Upper lobe of left lung (tissue), 6 donors: ENCODE measurements at regions not wholly inside any gene's neighbourhood (a gene's known extent, or its start where the extent isn't known, plus 50 kb on each side); places are given as distances from the start of the nearest gene placed in this dataset.

Source experiments
- ATAC-seq, 2 donors: fragments of 200-7000 bp; cut with Tn5 transposase; one replicate each; pipeline ENCODE4 v1.9.1; 2022; ENCODE audit warnings: mild to moderate bottlenecking in 2 of 2, moderate library complexity in 2 of 2; ENCODE audit not compliant: low FRiP score in 2 of 2
- DNase-seq, 2 donors: peaks; one replicate each; pipeline ENCODE4 v3.0.0-alpha.2; 2019 to 2020
- H3K27ac ChIP-seq, 4 donors: fragments of 200-600 bp; sonication (generic); one replicate each; pipeline ENCODE4 v1.5.1; 2016 to 2019
- H3K27me3 ChIP-seq, 4 donors: fragments of 200-600 bp; sonication (generic); one replicate each; pipeline ENCODE4 v1.5.1; 2017 to 2019
- H3K36me3 ChIP-seq, 4 donors: fragments of 200-600 bp; sonication (generic); one replicate each; pipeline ENCODE4 v1.5.1; 2016 to 2019
- H3K4me1 ChIP-seq, 4 donors: fragments of 200-600 bp; sonication (generic); one replicate each; pipeline ENCODE4 v1.5.1; 2018 to 2019
- H3K4me3 ChIP-seq, 4 donors: fragments of 200-600 bp; sonication (generic); one replicate each; pipeline ENCODE4 v1.5.1; 2017 to 2019; ENCODE audit warnings: mild to moderate bottlenecking in 2 of 4, moderate library complexity in 1 of 4
- H3K9me3 ChIP-seq, 4 donors: fragments of 200-600 bp; sonication (generic); one replicate each; pipeline ENCODE4 v1.5.1; 2018 to 2019
- EP300 ChIP-seq, 4 donors: sonication (generic); formaldehyde crosslinking; IDR thresholded peaks; one replicate each; pipeline ENCODE4 v1.5.1; 2017; ENCODE audit warnings: antibody characterized with exemption in 4 of 4, control low read depth in 2 of 4
- POLR2A ChIP-seq, 4 donors: fragments of 450-650 bp; IDR thresholded peaks; one replicate each; pipeline ENCODE4 v1.5.1; 2016 to 2017; ENCODE audit warnings: antibody characterized with exemption in 4 of 4, mild to moderate bottlenecking in 2 of 4
- POLR2AphosphoS5 ChIP-seq, 2 donors: sonication (generic); formaldehyde crosslinking; IDR thresholded peaks; one replicate each; pipeline ENCODE4 v1.5.1; 2017; ENCODE audit warnings: antibody characterized with exemption in 2 of 2
- WGBS, 2 donors: methylation state at CpG; one replicate each; pipeline ENCODE4 v1.1.5; 2017 to 2018; 5-methylcytosine and 5-hydroxymethylcytosine counted together
- TF ChIP-seq, protein P1 (sequence below), 6 experiments: fragments of 450-650 bp in 4 of 6; fragments of 200-600 bp in 2 of 6; sonication (generic) in 2 of 6; IDR thresholded peaks; one replicate each; pipeline ENCODE4 v1.5.1; 2016 to 2019; ENCODE audit warnings: antibody characterized with exemption in 6 of 6
- donor health status: DM: no; HTN: no; CAD: no; lungs with moderate emphysema.
- donor health status: DM: no; HTN: yes; CAD: no; lungs with severe emphysema.

DNA sequence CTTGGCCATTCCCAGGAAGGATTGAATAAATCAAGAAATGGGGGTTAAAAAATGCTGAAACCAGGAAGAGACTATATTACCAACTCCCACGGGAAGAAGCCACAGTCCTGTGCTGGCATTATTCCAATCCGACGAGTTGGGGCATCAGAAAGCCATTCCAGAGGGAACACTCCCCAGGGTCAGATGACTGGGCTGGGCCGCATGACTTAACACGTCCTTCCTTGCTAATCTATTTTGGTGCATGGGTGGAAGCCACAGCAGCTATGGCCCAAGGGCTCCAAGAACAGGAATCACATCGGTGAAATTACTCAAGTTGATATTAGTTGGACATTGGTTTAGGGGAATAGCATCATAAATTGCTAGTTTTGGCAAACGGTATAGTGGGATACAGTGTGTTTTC is 592.9 kb upstream of the NRP1 start:
- no peak overlapping the region for H3K4me3 ChIP-seq
- DNase-seq: no peak
- H3K27me3 ChIP-seq: no peaks in the 10 kb centered on the region
- no peaks in the 10 kb centered on the region for H3K36me3 ChIP-seq
- ATAC-seq: no peak
- H3K4me1 ChIP-seq: no peaks in the 10 kb centered on the region
- 80 to 82% methylated on average over 7 of the region's 7 CpGs for WGBS, 2 donors
- TF ChIP-seq POLR2A (IDR thresholded peaks at IDR 0.05): no peak
- TF ChIP-seq EP300 (IDR thresholded peaks at IDR 0.05): no peak
- TF ChIP-seq, protein P1, sequence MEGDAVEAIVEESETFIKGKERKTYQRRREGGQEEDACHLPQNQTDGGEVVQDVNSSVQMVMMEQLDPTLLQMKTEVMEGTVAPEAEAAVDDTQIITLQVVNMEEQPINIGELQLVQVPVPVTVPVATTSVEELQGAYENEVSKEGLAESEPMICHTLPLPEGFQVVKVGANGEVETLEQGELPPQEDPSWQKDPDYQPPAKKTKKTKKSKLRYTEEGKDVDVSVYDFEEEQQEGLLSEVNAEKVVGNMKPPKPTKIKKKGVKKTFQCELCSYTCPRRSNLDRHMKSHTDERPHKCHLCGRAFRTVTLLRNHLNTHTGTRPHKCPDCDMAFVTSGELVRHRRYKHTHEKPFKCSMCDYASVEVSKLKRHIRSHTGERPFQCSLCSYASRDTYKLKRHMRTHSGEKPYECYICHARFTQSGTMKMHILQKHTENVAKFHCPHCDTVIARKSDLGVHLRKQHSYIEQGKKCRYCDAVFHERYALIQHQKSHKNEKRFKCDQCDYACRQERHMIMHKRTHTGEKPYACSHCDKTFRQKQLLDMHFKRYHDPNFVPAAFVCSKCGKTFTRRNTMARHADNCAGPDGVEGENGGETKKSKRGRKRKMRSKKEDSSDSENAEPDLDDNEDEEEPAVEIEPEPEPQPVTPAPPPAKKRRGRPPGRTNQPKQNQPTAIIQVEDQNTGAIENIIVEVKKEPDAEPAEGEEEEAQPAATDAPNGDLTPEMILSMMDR (IDR thresholded peaks at IDR 0.05): no peak
- TF ChIP-seq POLR2AphosphoS5 (IDR thresholded peaks at IDR 0.05): no peak
- no peak overlapping the region for H3K27ac ChIP-seq
- H3K9me3 ChIP-seq: no peaks in the 10 kb centered on the region

DNA sequence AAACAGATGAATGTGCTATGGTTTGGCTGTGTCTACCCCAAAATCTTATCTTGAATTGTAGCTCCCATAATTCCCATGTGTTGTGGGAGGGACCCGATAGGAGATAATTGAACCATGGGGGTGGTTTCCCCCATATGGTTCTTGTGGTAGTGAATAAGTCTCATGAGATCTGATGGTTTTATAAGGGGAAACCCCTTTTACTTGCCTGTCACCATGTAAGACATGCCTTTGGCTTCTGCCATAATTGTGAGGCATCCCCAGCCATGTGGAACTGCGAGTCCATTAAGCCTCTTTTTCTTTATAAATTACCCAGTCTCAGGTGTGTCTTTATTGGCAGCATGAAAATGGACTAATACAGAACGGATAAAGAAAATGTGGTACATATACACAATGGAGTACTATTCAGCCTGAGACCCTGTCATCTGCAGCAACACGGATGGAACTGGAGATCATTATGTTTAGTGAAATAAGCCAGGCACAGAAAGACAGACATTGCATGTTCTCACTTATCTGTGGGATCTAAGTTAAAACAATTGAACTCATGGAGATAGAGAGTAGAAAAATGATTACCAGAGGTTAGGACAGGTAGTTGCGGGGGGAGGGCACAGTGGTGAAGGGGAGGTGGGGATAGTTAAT is 587.6 kb upstream of the NRP1 start:
- H3K4me3 ChIP-seq: no peak overlapping the region
- H3K4me1 ChIP-seq: no peaks in the 10 kb centered on the region
- WGBS, 2 donors: 78 to 94% methylated on average over 4 to 5 of the region's 5 CpGs
- H3K9me3 ChIP-seq: no peaks in the 10 kb centered on the region
- ATAC-seq (no peak), DNase-seq (no peak)
- TF ChIP-seq POLR2AphosphoS5 (IDR thresholded peaks at IDR 0.05) (no peak), POLR2A (IDR thresholded peaks at IDR 0.05) (no peak), EP300 (IDR thresholded peaks at IDR 0.05) (no peak)
- TF ChIP-seq, protein P1 (IDR thresholded peaks at IDR 0.05): no peak
- H3K27ac ChIP-seq: no peak overlapping the region
- no peaks in the 10 kb centered on the region for H3K27me3 ChIP-seq
- no peaks in the 10 kb centered on the region for H3K36me3 ChIP-seq

DNA sequence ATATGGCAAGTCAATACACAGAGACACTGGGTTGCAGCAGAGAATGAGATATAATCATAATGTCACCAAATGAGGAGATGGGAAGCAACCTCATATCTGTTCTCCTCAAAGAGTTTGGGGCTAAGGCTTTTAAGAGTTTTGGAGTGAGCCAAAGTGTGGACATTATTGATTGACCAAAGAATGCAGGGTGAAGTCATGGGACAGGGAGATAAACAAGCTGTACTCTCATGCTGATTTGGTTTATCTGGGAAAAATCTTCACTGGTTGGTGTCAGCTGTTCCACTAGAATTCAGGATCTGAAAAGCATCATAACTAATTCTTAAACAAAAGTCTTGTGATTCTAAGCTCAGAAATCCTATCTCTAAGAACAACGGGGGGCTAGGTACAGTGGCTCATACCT is 585.9 kb upstream of the NRP1 start:
- H3K36me3 ChIP-seq: no peaks in the 10 kb centered on the region
- 76 to 80% methylated on average over 1 of the region's 1 CpG for WGBS, 2 donors
- no peaks in the 10 kb centered on the region for H3K4me1 ChIP-seq
- ATAC-seq (no peak), DNase-seq (no peak)
- no peaks in the 10 kb centered on the region for H3K9me3 ChIP-seq
- H3K4me3 ChIP-seq: no peak overlapping the region
- H3K27ac ChIP-seq: no peak overlapping the region
- TF ChIP-seq POLR2A (IDR thresholded peaks at IDR 0.05): no peak
- H3K27me3 ChIP-seq: no peaks in the 10 kb centered on the region

DNA sequence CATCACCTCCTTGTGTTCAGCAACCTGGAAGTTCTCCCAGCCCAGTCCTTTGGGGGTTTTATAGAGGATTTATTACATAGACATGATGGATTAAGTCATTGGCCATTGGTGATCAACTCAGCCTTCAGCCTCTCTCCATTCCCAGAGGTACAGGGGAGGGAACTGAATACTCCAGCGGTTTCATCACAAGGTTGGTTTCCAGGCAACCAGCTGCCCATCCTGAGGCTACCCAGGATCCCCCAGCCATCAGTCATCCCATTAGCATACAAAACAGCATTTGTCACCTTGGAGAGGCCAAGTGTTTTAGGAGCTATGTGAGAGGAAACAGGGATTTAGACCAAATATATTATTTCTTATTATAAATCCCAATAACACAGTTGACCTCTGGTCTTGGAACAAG is 584.8 kb upstream of the NRP1 start:
- no peaks in the 10 kb centered on the region for H3K36me3 ChIP-seq
- no peaks in the 10 kb centered on the region for H3K9me3 ChIP-seq
- H3K27ac ChIP-seq: no peak overlapping the region
- WGBS, 2 donors: 95 to 100% methylated on average over 1 of the region's 1 CpG
- DNase-seq (no peak), ATAC-seq (no peak)
- H3K4me1 ChIP-seq: no peaks in the 10 kb centered on the region
- TF ChIP-seq POLR2A (IDR thresholded peaks at IDR 0.05) (no peak), EP300 (IDR thresholded peaks at IDR 0.05) (no peak), POLR2AphosphoS5 (IDR thresholded peaks at IDR 0.05) (no peak)
- TF ChIP-seq, protein P1 (IDR thresholded peaks at IDR 0.05): no peak
- no peaks in the 10 kb centered on the region for H3K27me3 ChIP-seq
- no peak overlapping the region for H3K4me3 ChIP-seq

DNA sequence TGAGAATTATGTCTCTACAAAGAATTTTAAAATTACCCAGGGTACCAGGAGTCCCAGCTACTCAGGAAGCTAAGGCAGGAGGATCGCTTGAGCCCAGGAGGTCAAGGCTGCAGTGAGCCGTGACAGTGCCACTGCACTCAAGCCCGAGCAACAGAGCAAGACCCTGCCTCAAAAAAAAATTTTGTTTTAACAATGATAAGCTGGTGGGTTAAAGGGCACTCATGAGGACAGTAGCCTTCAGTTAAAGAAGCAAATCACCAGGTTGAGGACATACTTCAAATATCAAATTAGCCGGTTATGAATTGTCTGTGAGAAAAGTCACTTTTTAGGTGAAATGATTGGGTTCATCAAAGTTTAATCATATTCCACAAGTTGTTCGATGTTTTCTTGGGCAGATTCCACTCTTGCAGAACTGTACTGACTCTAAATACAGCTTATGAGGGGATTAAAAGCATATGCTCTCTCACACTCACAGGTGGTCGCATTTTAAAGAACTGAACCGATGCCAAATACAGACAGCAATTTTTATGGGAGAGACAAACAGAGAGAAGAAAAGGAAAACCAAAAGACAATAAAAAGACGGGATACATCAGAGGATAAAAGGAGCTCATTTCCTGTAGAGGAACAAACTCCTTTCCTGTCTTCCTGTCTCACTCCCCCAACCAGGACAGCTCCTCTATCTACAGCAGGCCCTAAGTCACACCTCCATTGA is 582.8 kb upstream of the NRP1 start:
- no peaks in the 10 kb centered on the region for H3K36me3 ChIP-seq
- no peak for ATAC-seq
- no peak overlapping the region for H3K27ac ChIP-seq
- H3K9me3 ChIP-seq: no peaks in the 10 kb centered on the region
- DNase-seq: no peak
- no peaks in the 10 kb centered on the region for H3K4me1 ChIP-seq
- 62 to 80% methylated on average over 8 of the region's 8 CpGs for WGBS, 2 donors
- no peaks in the 10 kb centered on the region for H3K27me3 ChIP-seq
- no peak for TF ChIP-seq EP300 (IDR thresholded peaks at IDR 0.05)
- no peak for TF ChIP-seq POLR2AphosphoS5 (IDR thresholded peaks at IDR 0.05)
- TF ChIP-seq, protein P1 (IDR thresholded peaks at IDR 0.05): no peak
- no peak for TF ChIP-seq POLR2A (IDR thresholded peaks at IDR 0.05)
- no peak overlapping the region for H3K4me3 ChIP-seq
